ENCODE measurements at regions not wholly inside any gene's neighbourhood (a gene's known extent, or its start where the extent isn't known, plus 50 kb on each side); places are given as distances from the start of the nearest gene placed in this dataset.

GRCh38 chrX:124805486-124805885 is 459.1 kb downstream of the SH2D1A start:
- H3K27me3 ChIP-seq, result no peaks in the 10 kb centered on the region
- no peak overlapping the region for H3K4me3 ChIP-seq
- DNase-seq (peak in 1 of 6 donors; percentile 22), FAIRE-seq (no peak), ATAC-seq (no peak)
- no peaks in the 10 kb centered on the region for H3K4me1 ChIP-seq
- intact Hi-C loops (cut with DNase I), result no loop called here
- no peaks in the 10 kb centered on the region for H3K36me3 ChIP-seq
- WGBS, 2 donors, result 70 to 82% methylated on average over 4 of the region's 4 CpGs
- H3K9me3 ChIP-seq, result no peaks in the 10 kb centered on the region
- no peak for TF ChIP-seq CTCF (IDR thresholded peaks at IDR 0.05)
- H3K27ac ChIP-seq, result no peak overlapping the region

GRCh38 chrX:124814106-124814505 is 467.7 kb downstream of the SH2D1A start:
- DNase-seq (no peak), ATAC-seq (no peak), FAIRE-seq (no peak)
- no peak for TF ChIP-seq CTCF (IDR thresholded peaks at IDR 0.05)
- intact Hi-C loops (cut with DNase I), result no loop called here
- H3K4me3 ChIP-seq, result no peak overlapping the region
- no peaks in the 10 kb centered on the region for H3K27me3 ChIP-seq
- WGBS, 2 donors, result 83 to 96% methylated on average over 1 of the region's 1 CpG
- H3K27ac ChIP-seq, result no peak overlapping the region
- no peaks in the 10 kb centered on the region for H3K9me3 ChIP-seq
- no peaks in the 10 kb centered on the region for H3K36me3 ChIP-seq
- no peaks in the 10 kb centered on the region for H3K4me1 ChIP-seq

GRCh38 chrX:124818033-124818432 is 471.7 kb downstream of the SH2D1A start:
- Histone ChIP-seq H3K4me3 (no peak overlapping the region), H3K9me3 (no peaks in the 10 kb centered on the region), H3K27me3 (no peaks in the 10 kb centered on the region), H3K27ac (no peak overlapping the region), H3K36me3 (no peaks in the 10 kb centered on the region), H3K4me1 (no peaks in the 10 kb centered on the region)
- 76 to 83% methylated on average over 5 of the region's 5 CpGs for WGBS, 2 donors
- TF ChIP-seq CTCF (IDR thresholded peaks at IDR 0.05), result no peak
- intact Hi-C loops (cut with DNase I), result no loop called here
- DNase-seq, result no peak
- no peak for FAIRE-seq
- ATAC-seq, result no peak

- FAIRE-seq (no peak), ATAC-seq (no peak), DNase-seq (no peak)
- intact Hi-C loops (cut with DNase I), result no loop called here
- no peaks in the 10 kb centered on the region for H3K9me3 ChIP-seq
- no peak for TF ChIP-seq CTCF (IDR thresholded peaks at IDR 0.05)
- no peak overlapping the region for H3K27ac ChIP-seq
- H3K4me1 ChIP-seq, result no peaks in the 10 kb centered on the region
- no peaks in the 10 kb centered on the region for H3K27me3 ChIP-seq
- no peak overlapping the region for H3K4me3 ChIP-seq
- WGBS, 2 donors, result 76 to 96% methylated on average over 1 of the region's 1 CpG
- no peaks in the 10 kb centered on the region for H3K36me3 ChIP-seq
Observed at GRCh38 chrX:124818764-124819163, 472.4 kb downstream of the SH2D1A start.

- H3K27me3 ChIP-seq, result no peaks in the 10 kb centered on the region
- H3K4me3 ChIP-seq, result no peak overlapping the region
- no peaks in the 10 kb centered on the region for H3K36me3 ChIP-seq
- H3K27ac ChIP-seq, result no peak overlapping the region
- DNase-seq (no peak), FAIRE-seq (no peak), ATAC-seq (no peak)
- WGBS, 2 donors, result 86 to 91% methylated on average over 1 of the region's 1 CpG
- TF ChIP-seq CTCF (IDR thresholded peaks at IDR 0.05), result no peak
- no peaks in the 10 kb centered on the region for H3K4me1 ChIP-seq
- H3K9me3 ChIP-seq, result no peaks in the 10 kb centered on the region
- intact Hi-C loops (cut with DNase I), result no loop called here
Observed at GRCh38 chrX:124820738-124821137, 474.4 kb downstream of the SH2D1A start.
